PC-9 (cell line): ENCODE measurements at regions not wholly inside any gene's neighbourhood (a gene's known extent, or its start where the extent isn't known, plus 50 kb on each side); places are given as distances from the start of the nearest gene placed in this dataset.

Experiments
- BruUV-seq: library from RNA; stranded (reverse); fragments of 400-500 nt; replicated peaks from 2 replicates; lab custom pipeline; 2021; lab: Mats Ljungman, UMichigan
- CTCF ChIA-PET: fragments of 300-600 bp; sonication (Branson Sonifier 250); formaldehyde crosslinking; loops from one replicate; lab custom pipeline; 2022; ENCODE audit warnings: antibody characterized with exemption; lab: Charles Lee
- POLR2A ChIA-PET: fragments of 300-600 bp; sonication (Branson Sonifier 250); formaldehyde crosslinking; loops from one replicate; lab custom pipeline; 2022; ENCODE audit warnings: antibody characterized with exemption; ENCODE audit not compliant: unreplicated experiment; lab: Charles Lee
- DNase-seq, 2 experiments: peaks; one replicate each; pipeline versions ENCODE4 v3.0.0 to v3.0.0-alpha.2; 2015 to 2022; ENCODE audit warnings: mixed read lengths in 1 of 2
- H2AFZ ChIP-seq: fragments of 200-600 bp; sonication (generic); 2 replicates; pipeline ENCODE4 v1.8.1; 2017; ENCODE audit warnings: antibody characterized with exemption
- H3F3A ChIP-seq: fragments of 200-600 bp; sonication (generic); 2 replicates; pipeline ENCODE4 v1.8.1; 2017; ENCODE audit warnings: antibody characterized with exemption, mild to moderate bottlenecking, low read depth; ENCODE audit not compliant: insufficient read depth
- H3K27ac ChIP-seq: fragments of 200-600 bp; sonication (generic); 2 replicates; pipeline ENCODE4 v1.6.1; 2016; ENCODE audit warnings: mixed run types
- H3K27me3 ChIP-seq: fragments of 200-600 bp; sonication (generic); 2 replicates; pipeline ENCODE4 v1.6.1; 2016; ENCODE audit warnings: low read depth, mixed run types; ENCODE audit not compliant: insufficient read depth
- H3K36me3 ChIP-seq: fragments of 200-600 bp; sonication (generic); 2 replicates; pipeline ENCODE4 v1.6.1; 2016; ENCODE audit warnings: low read depth, mixed run types
- H3K4me1 ChIP-seq: fragments of 200-600 bp; sonication (generic); replicated peaks from 2 replicates; pipeline ENCODE4 v1.6.1; 2016; ENCODE audit warnings: mixed run types; ENCODE audit not compliant: insufficient read depth
- H3K4me2 ChIP-seq: fragments of 200-600 bp; sonication (generic); 2 replicates; pipeline ENCODE4 v1.6.1; 2017; ENCODE audit warnings: mixed run types
- H3K4me3 ChIP-seq: fragments of 200-600 bp; sonication (generic); 2 replicates; pipeline ENCODE4 v1.6.1; 2016; ENCODE audit warnings: mixed run types
- H3K79me2 ChIP-seq: fragments of 200-600 bp; sonication (generic); 2 replicates; pipeline ENCODE4 v1.6.1; 2017; ENCODE audit warnings: low read depth, mixed run types
- H3K9me2 ChIP-seq: fragments of 200-600 bp; sonication (generic); 2 replicates; pipeline ENCODE4 v1.8.1; 2017; ENCODE audit warnings: mild to moderate bottlenecking; ENCODE audit not compliant: insufficient read depth
- H3K9me3 ChIP-seq: fragments of 200-600 bp; sonication (generic); 2 replicates; pipeline ENCODE4 v1.8.1; 2016; ENCODE audit warnings: low read depth; ENCODE audit not compliant: insufficient read depth
- H4K20me1 ChIP-seq: fragments of 200-600 bp; sonication (generic); 2 replicates; pipeline ENCODE4 v1.8.1; 2017; ENCODE audit not compliant: insufficient read depth
- EZH2 ChIP-seq: fragments of 200-600 bp; sonication (generic); IDR thresholded peaks from 2 replicates; pipeline ENCODE4 v1.8.0; 2017; ENCODE audit warnings: antibody characterized with exemption, low read depth
- intact Hi-C: fragments of 100-400 bp; cut with micrococcal nuclease; formaldehyde crosslinking; loops from one replicate; pipeline ENCODE4 v1.10.0; 2022; ENCODE audit not compliant: unreplicated experiment
- TF ChIP-seq, protein P1 (sequence below): fragments of 200-600 bp; sonication (generic); conservative IDR thresholded peaks from 2 replicates; pipeline ENCODE4 v1.6.1; 2017; ENCODE audit warnings: mixed run types, antibody characterized with exemption, mild to moderate bottlenecking, moderate library complexity

GRCh38 chr5:124576848-124577409 is 169.5 kb downstream of the ZNF608 start:
- no peaks in the 10 kb centered on the region for H3K79me2 ChIP-seq
- no peaks in the 10 kb centered on the region for H3K27me3 ChIP-seq
- BruUV-seq = no TSS peak
- H3K27ac ChIP-seq = no peak overlapping the region
- H3K4me1 ChIP-seq = no peaks in the 10 kb centered on the region
- CTCF ChIA-PET = no interaction called here
- H3K9me3 ChIP-seq = no peaks in the 10 kb centered on the region
- H3K4me2 ChIP-seq = no peak overlapping the region
- DNase-seq = no peak
- H3K36me3 ChIP-seq = no peaks in the 10 kb centered on the region
- H3F3A ChIP-seq = no peaks in the 10 kb centered on the region
- intact Hi-C loops = no loop called here
- H2AFZ ChIP-seq = no peak overlapping the region
- no peak overlapping the region for H3K4me3 ChIP-seq
- TF ChIP-seq, protein P1, sequence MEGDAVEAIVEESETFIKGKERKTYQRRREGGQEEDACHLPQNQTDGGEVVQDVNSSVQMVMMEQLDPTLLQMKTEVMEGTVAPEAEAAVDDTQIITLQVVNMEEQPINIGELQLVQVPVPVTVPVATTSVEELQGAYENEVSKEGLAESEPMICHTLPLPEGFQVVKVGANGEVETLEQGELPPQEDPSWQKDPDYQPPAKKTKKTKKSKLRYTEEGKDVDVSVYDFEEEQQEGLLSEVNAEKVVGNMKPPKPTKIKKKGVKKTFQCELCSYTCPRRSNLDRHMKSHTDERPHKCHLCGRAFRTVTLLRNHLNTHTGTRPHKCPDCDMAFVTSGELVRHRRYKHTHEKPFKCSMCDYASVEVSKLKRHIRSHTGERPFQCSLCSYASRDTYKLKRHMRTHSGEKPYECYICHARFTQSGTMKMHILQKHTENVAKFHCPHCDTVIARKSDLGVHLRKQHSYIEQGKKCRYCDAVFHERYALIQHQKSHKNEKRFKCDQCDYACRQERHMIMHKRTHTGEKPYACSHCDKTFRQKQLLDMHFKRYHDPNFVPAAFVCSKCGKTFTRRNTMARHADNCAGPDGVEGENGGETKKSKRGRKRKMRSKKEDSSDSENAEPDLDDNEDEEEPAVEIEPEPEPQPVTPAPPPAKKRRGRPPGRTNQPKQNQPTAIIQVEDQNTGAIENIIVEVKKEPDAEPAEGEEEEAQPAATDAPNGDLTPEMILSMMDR = no peak
- POLR2A ChIA-PET = no interaction called here
- no peaks in the 10 kb centered on the region for H4K20me1 ChIP-seq
- no peaks in the 10 kb centered on the region for H3K9me2 ChIP-seq

DNA sequence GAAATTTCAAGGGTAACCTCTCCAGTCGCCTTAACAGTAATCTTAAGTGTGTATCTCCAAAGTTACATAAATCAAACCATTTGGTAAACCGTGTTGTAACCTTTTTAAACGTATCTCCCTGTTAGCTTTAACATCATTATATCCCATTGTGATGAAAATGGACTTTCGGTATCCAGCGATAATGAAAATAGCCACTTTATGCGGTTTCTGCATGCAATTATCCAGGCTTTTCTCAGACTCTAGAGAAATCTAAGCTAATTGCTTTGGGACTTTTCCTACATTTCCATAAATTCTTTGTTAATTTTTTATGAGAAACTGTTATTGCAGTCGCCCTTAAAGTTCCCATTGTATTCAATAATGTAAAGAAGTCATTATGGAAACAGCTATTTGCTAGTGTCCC is 170.7 kb downstream of the ZNF608 start:
- Histone ChIP-seq H3K79me2 (no peaks in the 10 kb centered on the region), H4K20me1 (no peaks in the 10 kb centered on the region), H3F3A (no peaks in the 10 kb centered on the region), H3K4me3 (no peak overlapping the region), H3K27ac (no peak overlapping the region), H3K4me1 (no peaks in the 10 kb centered on the region), H3K36me3 (no peaks in the 10 kb centered on the region), H3K4me2 (no peak overlapping the region), H3K9me2 (no peaks in the 10 kb centered on the region), H3K27me3 (no peaks in the 10 kb centered on the region), H3K9me3 (no peaks in the 10 kb centered on the region), H2AFZ (no peak overlapping the region)
- no peak for DNase-seq
- TF ChIP-seq EZH2 = no peak
- TF ChIP-seq, protein P1 = no peak
- intact Hi-C loops = no loop called here
- POLR2A ChIA-PET = no interaction called here
- BruUV-seq = no TSS peak
- CTCF ChIA-PET = no interaction called here

GRCh38 chr5:124574521-124575436 is 171.7 kb downstream of the ZNF608 start:
- Histone ChIP-seq H2AFZ (no peak overlapping the region), H3K27ac (no peak overlapping the region), H3K4me1 (no peaks in the 10 kb centered on the region), H3K9me3 (no peaks in the 10 kb centered on the region), H3K27me3 (no peaks in the 10 kb centered on the region), H3F3A (no peaks in the 10 kb centered on the region), H3K4me3 (no peak overlapping the region), H3K9me2 (no peaks in the 10 kb centered on the region), H3K79me2 (no peaks in the 10 kb centered on the region), H4K20me1 (no peaks in the 10 kb centered on the region), H3K36me3 (no peaks in the 10 kb centered on the region), H3K4me2 (no peak overlapping the region)
- no peak for DNase-seq
- intact Hi-C loops = no loop called here
- no TSS peak for BruUV-seq
- TF ChIP-seq, protein P1 = no peak
- no peak for TF ChIP-seq EZH2
- CTCF ChIA-PET = no interaction called here
- POLR2A ChIA-PET = no interaction called here
